ENCODE measurements at regions not wholly inside any gene's neighbourhood (a gene's known extent, or its start where the extent isn't known, plus 50 kb on each side); places are given as distances from the start of the nearest gene placed in this dataset.

DNA sequence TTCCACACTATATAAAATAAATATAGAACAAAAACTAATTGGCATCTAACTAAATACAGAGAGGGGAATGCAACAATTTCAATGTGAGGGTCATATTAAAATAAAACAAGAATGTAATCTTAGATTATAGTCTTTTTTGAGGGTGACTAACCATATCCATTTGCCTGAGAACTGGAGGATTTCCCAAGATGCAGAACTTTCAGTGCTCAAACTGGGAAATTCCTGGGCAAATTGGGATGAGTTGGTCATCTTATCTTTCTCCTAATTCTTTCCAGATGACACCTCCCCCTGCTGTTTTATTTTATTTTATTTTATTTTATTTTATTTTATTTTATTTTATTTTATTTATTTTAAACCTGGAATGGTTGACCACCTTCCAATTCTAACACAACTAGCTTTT is 846.2 kb downstream of the SLC4A3 start:
- Mint-ChIP-seq H3K27ac (no peak overlapping the region), H3K4me3 (no peak overlapping the region), H3K36me3 (no peaks in the 10 kb centered on the region), H3K4me1 (no peaks in the 10 kb centered on the region), H3K27me3 (no peaks in the 10 kb centered on the region), H3K9me3 (no peaks in the 10 kb centered on the region)
- POLR2A ChIA-PET = no interaction called here
- DNase-seq = no peak
- ATAC-seq (ENCODE audit: low read depth) = no peak

DNA sequence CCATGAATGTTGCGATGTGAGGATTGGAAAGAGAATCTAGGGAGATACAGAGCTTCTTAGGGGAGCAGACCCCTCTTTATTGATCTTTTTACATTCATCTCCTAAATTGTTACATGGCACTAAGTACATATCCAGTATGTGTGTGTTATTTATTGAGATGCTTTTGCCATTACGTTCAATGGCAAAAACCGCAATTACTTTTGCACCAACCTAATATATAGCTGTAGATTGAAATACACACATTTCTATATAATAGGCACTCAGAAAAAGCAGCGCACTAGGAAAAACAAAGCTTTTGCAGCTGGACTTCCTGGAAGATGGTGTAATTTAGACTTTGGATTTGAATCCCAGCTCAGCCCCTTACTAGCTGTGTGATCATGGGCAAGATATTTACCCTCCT is 849.4 kb downstream of the SLC4A3 start:
- POLR2A ChIA-PET = no interaction called here
- Mint-ChIP-seq H3K4me1 (no peaks in the 10 kb centered on the region), H3K27ac (no peak overlapping the region), H3K36me3 (no peaks in the 10 kb centered on the region), H3K4me3 (no peak overlapping the region), H3K27me3 (no peaks in the 10 kb centered on the region), H3K9me3 (no peaks in the 10 kb centered on the region)
- ATAC-seq (ENCODE audit: low read depth) = no peak
- no peak for DNase-seq

DNA sequence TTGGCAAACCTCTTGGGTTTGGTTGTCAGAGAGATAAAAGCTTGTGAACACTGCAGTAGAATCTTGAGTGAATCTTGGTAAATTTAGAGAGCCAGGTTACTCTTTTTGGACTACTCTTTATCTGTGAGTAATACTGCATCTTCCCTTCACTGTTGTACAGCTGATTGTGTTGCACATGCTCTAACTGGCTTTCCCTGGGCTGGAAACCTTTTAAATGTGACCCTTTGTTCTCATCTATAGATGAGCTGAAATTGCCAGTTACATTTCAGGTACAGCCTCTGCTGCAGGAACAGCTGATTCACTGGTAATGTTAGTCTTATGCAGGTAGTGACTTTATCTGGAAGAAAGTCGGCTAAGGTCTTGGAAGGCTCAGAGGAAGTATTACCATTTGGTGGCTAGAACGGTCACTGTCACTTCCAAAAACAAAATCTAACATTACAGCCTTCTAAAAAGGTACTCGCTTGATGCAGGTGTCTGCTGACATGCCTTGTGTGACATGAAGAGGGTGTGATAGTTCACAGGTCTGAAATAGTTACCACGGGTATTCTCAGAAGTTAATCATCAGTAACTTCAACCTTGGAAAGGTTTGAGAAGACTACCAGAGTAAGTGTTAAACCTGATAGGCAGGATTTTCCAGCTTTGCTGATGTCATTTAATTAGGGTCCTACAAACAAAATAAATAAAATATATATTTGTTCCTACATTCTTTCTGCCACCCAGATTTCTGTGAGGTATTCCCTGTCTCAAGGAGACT is 851.1 kb downstream of the SLC4A3 start:
- POLR2A ChIA-PET = no interaction called here
- ATAC-seq (ENCODE audit: low read depth) (no peak), DNase-seq (no peak)
- H3K27me3 Mint-ChIP-seq = no peaks in the 10 kb centered on the region
- no peaks in the 10 kb centered on the region for H3K36me3 Mint-ChIP-seq
- no peaks in the 10 kb centered on the region for H3K4me1 Mint-ChIP-seq
- no peak overlapping the region for H3K4me3 Mint-ChIP-seq
- H3K27ac Mint-ChIP-seq = no peak overlapping the region
- peaks cover 1% of the 10 kb centered on the region for H3K9me3 Mint-ChIP-seq

DNA sequence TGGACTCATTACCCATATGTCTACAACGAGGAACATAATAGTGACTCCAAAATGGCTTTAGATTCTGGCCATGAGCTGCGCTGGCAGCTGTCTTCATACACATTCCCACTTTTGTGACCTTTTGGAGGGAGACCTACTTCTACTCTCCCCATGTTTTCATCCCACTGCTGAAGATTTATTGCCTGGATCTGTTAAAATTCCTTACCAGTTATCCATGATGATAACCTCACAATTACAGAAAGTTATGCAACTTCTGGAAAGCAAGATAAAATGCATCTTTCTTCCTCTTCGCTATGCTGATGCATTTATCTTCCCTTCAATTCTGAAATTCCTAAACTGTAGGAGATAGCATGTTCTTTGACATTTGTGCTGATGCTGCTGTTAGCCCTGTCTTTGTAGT is 855.3 kb downstream of the SLC4A3 start:
- POLR2A ChIA-PET = no interaction called here
- no peaks in the 10 kb centered on the region for H3K27me3 Mint-ChIP-seq
- H3K9me3 Mint-ChIP-seq = peaks cover 3% of the 10 kb centered on the region
- ATAC-seq (ENCODE audit: low read depth) (no peak), DNase-seq (no peak)
- no peaks in the 10 kb centered on the region for H3K36me3 Mint-ChIP-seq
- no peaks in the 10 kb centered on the region for H3K4me1 Mint-ChIP-seq
- no peak overlapping the region for H3K27ac Mint-ChIP-seq
- no peak overlapping the region for H3K4me3 Mint-ChIP-seq

DNA sequence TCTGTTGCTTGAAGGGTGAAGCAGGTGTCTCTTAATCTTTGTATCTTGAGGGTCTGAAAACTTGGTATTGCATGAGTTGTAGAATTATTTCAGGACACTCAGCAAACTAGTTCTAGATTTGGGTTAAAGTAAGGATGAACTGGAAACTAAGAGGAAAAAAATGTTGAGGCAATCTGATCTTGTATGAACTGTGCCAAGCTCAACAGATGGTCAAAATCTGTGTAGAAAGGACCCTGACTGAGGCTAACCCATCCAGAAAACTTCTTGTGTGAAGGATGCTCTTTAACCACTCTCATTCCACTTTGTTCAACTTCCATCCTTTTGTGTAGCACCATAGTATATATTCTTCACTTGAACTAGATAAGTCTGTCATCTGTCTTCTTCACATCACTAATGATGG is 861.7 kb downstream of the SLC4A3 start:
- no peaks in the 10 kb centered on the region for H3K27me3 Mint-ChIP-seq
- H3K4me3 Mint-ChIP-seq = no peak overlapping the region
- ATAC-seq (ENCODE audit: low read depth) (no peak), DNase-seq (no peak)
- no peaks in the 10 kb centered on the region for H3K36me3 Mint-ChIP-seq
- H3K4me1 Mint-ChIP-seq = no peaks in the 10 kb centered on the region
- H3K9me3 Mint-ChIP-seq = peaks cover 2% of the 10 kb centered on the region
- POLR2A ChIA-PET = no interaction called here
- no peak overlapping the region for H3K27ac Mint-ChIP-seq

DNA sequence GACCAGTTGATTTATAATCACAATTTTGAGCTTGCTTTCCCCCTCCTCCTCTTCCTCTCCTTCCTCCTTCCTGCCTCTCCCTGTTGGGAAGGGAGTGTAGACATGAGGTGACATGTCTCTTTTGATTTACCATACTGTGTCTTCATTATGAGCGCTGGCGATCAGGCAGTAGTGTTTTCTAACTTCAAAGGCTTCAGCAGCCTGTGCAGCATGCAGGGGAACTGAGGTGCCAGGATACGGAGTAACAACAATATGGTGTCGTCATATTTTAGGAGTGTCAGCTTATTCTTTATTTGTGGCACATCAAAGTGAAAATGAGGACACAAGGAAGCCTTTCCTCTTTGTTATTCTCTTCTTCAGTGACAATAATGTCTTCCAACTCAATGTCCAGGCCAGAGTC is 864.2 kb downstream of the SLC4A3 start:
- no peak for ATAC-seq (ENCODE audit: low read depth)
- POLR2A ChIA-PET = no interaction called here
- no peaks in the 10 kb centered on the region for H3K27me3 Mint-ChIP-seq
- no peaks in the 10 kb centered on the region for H3K36me3 Mint-ChIP-seq
- no peaks in the 10 kb centered on the region for H3K4me1 Mint-ChIP-seq
- no peak for DNase-seq
- no peaks in the 10 kb centered on the region for H3K9me3 Mint-ChIP-seq
- H3K27ac Mint-ChIP-seq = no peak overlapping the region
- H3K4me3 Mint-ChIP-seq = no peak overlapping the region

DNA sequence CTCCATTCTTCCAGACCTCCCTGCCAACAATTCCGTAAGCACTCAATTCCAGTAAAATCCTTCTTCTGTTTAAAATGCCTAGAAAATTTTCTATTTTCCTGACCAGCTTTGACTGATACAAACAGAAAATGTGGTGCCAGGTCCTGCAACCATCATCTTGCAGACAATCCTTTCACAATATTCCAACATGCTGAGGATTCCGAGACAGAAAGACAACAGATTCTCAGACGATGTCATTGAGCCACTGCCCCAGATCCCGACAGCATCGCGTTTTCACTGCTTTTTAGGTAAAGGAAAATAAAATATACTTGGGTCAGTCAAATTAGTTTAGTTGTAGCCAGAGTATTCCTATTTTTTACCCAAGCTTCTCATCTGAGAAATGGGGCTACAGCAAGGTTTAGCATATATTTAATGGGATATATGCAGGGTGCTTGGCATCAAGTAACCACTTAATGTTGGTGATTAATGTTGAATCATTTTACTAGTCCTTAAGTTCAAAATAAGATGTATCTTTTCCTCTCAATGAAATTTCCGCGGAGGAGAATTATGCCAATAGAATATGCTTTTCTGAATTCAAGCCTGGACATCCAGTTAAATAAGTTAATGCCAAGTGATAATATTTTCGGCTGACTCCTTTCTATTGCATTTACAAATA is 866.6 kb downstream of the SLC4A3 start:
- H3K9me3 Mint-ChIP-seq = no peaks in the 10 kb centered on the region
- H3K36me3 Mint-ChIP-seq = no peaks in the 10 kb centered on the region
- no peak overlapping the region for H3K27ac Mint-ChIP-seq
- no peak for ATAC-seq (ENCODE audit: low read depth)
- POLR2A ChIA-PET = no interaction called here
- DNase-seq = no peak
- no peaks in the 10 kb centered on the region for H3K4me1 Mint-ChIP-seq
- H3K4me3 Mint-ChIP-seq = no peak overlapping the region
- no peaks in the 10 kb centered on the region for H3K27me3 Mint-ChIP-seq

DNA sequence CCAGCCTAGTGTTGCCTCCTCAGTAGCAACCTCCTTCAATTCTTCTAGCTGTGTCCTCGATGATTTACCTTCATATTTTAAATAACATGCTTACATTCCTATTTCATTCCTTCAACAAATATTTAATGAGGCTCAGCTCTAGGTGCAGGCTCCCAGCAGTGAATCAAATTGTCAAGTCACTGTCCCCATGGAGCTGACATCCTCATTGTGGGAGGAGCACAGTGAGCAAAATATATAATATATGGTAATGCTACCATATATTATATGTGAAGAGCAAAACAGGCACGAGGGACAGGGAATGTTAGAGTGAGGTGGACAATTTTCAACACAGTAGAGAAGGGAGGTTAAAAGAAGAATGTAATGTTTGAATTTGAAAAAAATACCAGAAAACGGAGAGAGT is 869.1 kb downstream of the SLC4A3 start:
- ATAC-seq (ENCODE audit: low read depth) = no peak
- Mint-ChIP-seq H3K4me1 (no peaks in the 10 kb centered on the region), H3K4me3 (no peak overlapping the region), H3K27ac (no peak overlapping the region), H3K36me3 (no peaks in the 10 kb centered on the region), H3K27me3 (no peaks in the 10 kb centered on the region), H3K9me3 (no peaks in the 10 kb centered on the region)
- no peak for DNase-seq
- POLR2A ChIA-PET = no interaction called here

DNA sequence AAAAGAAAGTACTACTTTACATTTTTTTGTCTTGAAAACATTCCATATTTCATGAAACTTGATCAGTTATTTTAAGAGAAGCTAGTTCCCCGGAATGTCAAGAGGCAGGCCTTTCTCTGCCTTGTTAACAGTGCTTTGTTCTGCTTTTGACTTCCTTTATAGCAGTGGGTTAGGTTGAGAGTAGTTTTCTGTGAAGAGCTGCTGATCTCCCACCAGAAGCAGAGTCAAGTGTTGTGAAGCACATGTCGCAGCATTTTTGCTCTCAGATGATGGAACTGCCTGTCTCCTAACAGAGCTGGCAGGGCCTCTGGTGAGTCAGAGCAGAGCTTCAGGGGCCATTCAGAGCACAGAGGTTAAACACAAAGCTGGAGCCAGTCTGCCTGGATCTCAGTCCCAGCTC is 871.8 kb downstream of the SLC4A3 start:
- Mint-ChIP-seq H3K27ac (no peak overlapping the region), H3K4me1 (no peaks in the 10 kb centered on the region), H3K4me3 (no peak overlapping the region), H3K9me3 (no peaks in the 10 kb centered on the region), H3K36me3 (no peaks in the 10 kb centered on the region), H3K27me3 (no peaks in the 10 kb centered on the region)
- no peak for ATAC-seq (ENCODE audit: low read depth)
- DNase-seq = no peak
- POLR2A ChIA-PET = no interaction called here

DNA sequence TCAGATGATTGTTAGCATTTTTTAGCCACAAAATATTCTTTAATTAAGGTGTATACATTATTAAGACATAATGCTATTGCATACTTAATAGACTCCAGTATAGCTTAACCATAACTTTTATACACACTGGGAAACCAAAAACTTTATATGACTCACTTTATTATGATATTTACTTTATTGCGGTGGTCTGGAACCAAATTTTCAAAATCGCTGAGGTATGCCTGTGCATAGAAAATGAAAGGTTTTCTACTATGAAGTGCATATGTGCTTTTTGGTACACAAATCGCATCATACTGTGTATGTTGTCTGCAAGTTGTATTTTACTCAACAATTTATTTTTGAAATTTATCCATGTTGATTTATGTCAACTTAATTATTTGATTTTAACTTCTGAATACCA is 875.1 kb downstream of the SLC4A3 start:
- no peak for DNase-seq
- Mint-ChIP-seq H3K27me3 (no peaks in the 10 kb centered on the region), H3K4me3 (no peak overlapping the region), H3K36me3 (no peaks in the 10 kb centered on the region), H3K27ac (no peak overlapping the region), H3K9me3 (peaks cover under 1% of the 10 kb centered on the region), H3K4me1 (no peaks in the 10 kb centered on the region)
- no peak for ATAC-seq (ENCODE audit: low read depth)
- POLR2A ChIA-PET = no interaction called here

DNA sequence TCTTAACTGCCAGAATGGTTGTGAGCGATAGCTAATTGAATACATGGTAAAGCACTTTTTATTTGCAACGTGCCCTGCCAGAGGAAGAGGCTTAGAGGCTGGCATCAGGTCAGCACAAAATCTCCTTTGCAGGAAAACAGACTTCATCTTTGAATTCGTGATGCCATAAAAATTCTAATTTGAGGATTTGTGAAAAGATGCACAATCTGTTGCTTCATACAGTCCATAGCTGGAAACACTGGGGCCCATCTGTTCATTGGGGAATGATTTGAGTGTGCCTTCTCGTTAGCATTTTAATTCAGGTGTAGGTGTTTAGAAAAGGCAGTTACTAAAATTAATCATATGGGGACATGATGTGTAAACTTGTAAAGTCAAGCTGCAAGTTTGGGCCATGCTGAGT is 876.0 kb downstream of the SLC4A3 start:
- Mint-ChIP-seq H3K27me3 (no peaks in the 10 kb centered on the region), H3K27ac (no peak overlapping the region), H3K9me3 (peaks cover 1% of the 10 kb centered on the region), H3K4me3 (no peak overlapping the region), H3K4me1 (no peaks in the 10 kb centered on the region), H3K36me3 (no peaks in the 10 kb centered on the region)
- DNase-seq = no peak
- POLR2A ChIA-PET = no interaction called here
- no peak for ATAC-seq (ENCODE audit: low read depth)

DNA sequence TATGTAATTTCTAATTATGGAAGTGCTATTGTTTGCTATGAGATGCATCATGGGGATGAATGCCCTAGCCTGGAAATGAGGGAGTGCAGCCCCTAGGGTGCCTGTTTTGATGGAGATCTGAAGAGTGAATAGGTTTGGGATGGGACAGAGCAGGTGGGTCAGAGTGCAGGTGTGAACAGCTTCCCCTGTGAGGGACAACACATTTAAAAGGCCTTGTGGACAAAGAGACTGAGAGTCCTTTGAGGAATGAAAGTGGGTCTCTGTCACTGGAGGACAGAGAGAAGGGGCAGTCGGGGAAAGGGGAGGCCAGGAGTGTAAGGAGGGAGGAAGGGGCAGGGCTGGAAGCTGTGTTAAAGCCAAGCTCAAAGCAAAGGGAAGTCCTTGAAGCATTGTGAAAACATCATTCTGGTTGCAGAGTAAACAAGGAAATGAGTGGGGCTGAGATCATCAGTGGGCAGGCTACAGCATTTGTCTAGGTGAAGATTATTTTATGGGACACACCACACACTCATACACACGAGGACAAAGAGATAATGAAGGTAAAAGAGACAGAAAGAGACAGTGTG is 877.6 kb downstream of the SLC4A3 start:
- H3K27ac Mint-ChIP-seq = no peak overlapping the region
- no peak overlapping the region for H3K4me3 Mint-ChIP-seq
- peaks cover 1% of the 10 kb centered on the region for H3K9me3 Mint-ChIP-seq
- H3K36me3 Mint-ChIP-seq = no peaks in the 10 kb centered on the region
- DNase-seq (no peak), ATAC-seq (ENCODE audit: low read depth) (no peak)
- POLR2A ChIA-PET = no interaction called here
- no peaks in the 10 kb centered on the region for H3K4me1 Mint-ChIP-seq
- H3K27me3 Mint-ChIP-seq = no peaks in the 10 kb centered on the region

DNA sequence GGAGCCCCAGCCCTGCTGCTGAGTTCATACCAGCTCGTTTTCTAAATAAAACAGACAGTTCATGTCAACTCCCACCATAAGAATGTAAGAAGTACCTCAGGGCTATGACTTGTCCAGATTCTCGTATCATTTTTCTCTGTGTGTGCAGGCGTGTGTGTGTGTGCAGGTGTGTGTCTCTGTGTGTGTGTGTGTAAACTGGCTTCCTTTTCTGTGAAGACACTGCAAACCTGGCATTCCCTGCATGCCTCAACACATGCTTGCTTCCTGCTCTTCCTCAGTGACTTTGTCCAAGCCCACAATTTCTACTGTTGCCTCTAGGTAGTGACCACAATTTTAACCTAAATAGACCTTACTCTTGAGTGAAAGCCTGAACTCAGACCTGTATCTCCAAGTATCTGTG is 879.0 kb downstream of the SLC4A3 start:
- no peaks in the 10 kb centered on the region for H3K36me3 Mint-ChIP-seq
- no peaks in the 10 kb centered on the region for H3K27me3 Mint-ChIP-seq
- H3K4me3 Mint-ChIP-seq = no peak overlapping the region
- no peak overlapping the region for H3K27ac Mint-ChIP-seq
- no peaks in the 10 kb centered on the region for H3K4me1 Mint-ChIP-seq
- POLR2A ChIA-PET = no interaction called here
- H3K9me3 Mint-ChIP-seq = peaks cover 1% of the 10 kb centered on the region
- no peak for ATAC-seq (ENCODE audit: low read depth)
- no peak for DNase-seq

DNA sequence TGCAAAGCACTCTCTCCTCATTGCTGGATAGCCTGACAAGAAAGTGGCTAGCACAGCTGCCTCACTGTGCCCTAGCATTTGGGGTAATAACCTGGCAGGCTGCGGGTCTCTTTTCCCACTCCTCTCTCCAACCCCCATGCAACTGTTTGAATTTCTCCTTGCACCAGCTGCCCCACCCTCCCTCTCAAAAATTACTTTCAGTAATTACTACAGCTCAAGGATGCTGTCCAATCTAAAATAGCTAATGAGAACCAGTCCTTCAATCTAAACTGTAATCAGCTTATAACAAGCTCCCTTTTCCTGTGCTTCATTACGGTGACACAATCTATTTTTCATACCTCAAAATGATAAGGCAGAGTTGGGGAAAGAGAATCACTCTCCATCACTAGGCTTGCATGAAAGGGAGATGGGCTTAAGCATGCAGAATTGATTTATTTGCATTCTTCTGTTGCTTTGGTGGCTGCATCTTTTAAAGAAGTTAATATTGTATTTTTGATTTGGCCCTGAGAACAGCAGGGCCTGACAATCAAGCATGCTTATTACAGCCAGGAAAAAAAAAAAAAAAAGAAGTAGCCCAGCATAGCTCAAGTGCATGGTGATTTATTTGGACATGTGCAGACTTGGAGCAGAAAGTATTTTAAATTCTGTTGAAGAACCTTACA is 881.8 kb downstream of the SLC4A3 start:
- Mint-ChIP-seq H3K36me3 (no peaks in the 10 kb centered on the region), H3K27me3 (no peaks in the 10 kb centered on the region), H3K4me1 (no peaks in the 10 kb centered on the region), H3K4me3 (no peak overlapping the region), H3K27ac (no peak overlapping the region), H3K9me3 (peaks cover 1% of the 10 kb centered on the region)
- POLR2A ChIA-PET = no interaction called here
- ATAC-seq (ENCODE audit: low read depth) (no peak), DNase-seq (no peak)
